ENCODE measurements at regions not wholly inside any gene's neighbourhood (a gene's known extent, or its start where the extent isn't known, plus 50 kb on each side); places are given as distances from the start of the nearest gene placed in this dataset.

- TF ChIP-seq EZH2 (IDR thresholded peaks at IDR 0.05) (no peak), POLR2AphosphoS5 (IDR thresholded peaks at IDR 0.05; ENCODE audit: borderline replicate concordance, low read depth, low read length) (no peak)
These were observed 160.7 kb upstream of the COBL start for GRCh38 chr7:51477323-51477722.
